CMK (cell line): ENCODE measurements at regions not wholly inside any gene's neighbourhood (a gene's known extent, or its start where the extent isn't known, plus 50 kb on each side); places are given as distances from the start of the nearest gene placed in this dataset.
"Not testable (repeated sequence)": the region's sequence is repeated elsewhere in the genome, so short reads cannot be mapped to it uniquely, and the experiment has no call there.

ENCODE experiments used
- DNase-seq: peaks from one replicate; pipeline ENCODE4 v3.0.0-alpha.2; 2010; ENCODE audit warnings: low read depth

DNA sequence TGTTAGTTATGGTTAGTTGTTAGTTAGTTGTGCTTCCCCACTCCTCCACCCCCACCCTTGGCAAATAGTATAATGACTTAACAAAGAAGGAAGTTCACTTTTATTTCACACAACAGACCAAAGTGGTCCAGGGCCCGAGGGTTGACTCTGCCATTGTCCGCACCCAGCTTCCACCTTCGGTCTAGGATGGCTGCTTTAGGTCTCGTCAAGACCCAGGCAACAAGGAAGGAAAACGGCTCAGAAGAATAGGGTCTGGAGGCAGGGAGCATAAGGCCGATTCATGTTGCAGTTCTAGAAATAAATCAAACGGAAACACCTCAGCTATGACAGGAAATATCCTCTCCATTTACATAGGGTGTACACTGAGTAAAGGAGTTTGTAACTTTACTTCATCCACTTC is 206.0 kb upstream of the CXCR4 start:
- no peak for DNase-seq

DNA sequence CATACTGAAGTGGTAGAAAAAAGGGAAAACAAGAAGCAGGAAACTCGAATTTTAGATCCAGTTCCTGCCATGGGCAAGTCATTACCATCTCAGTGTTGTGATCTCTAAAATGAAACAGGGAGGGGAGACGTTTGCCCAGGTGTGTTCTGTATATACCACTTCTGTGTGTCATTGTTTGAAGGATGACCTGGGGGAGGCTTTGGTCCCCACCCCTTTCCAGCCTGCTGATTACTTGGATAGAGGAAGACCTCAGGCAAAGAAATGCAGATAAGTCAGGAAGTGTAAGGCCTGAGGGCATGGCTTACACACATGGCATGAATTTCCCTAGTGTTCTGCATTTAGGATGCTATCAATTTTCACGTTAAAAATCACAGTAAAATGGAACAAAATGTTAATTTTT is 205.2 kb upstream of the CXCR4 start:
- no peak for DNase-seq

DNA sequence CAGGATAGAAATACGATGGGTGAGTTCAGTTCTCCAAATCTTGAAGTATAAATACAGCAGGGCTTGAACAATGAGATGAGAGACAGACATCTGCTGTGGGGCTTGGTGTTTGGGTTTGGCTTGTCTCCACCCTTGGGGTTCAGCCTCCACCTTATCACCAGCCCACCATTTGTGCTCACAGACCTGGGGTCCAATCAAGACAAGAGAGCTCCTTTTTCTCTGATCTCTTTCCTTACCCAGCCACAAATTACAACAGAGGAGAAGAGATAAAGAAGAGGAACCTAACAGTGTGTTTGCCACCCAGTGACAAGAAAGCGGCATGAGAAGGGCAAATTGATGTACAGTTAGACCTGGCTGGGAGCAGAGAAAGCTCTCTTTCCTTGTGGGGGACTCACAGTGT is 204.5 kb upstream of the CXCR4 start:
- peak; percentile 29 for DNase-seq

DNA sequence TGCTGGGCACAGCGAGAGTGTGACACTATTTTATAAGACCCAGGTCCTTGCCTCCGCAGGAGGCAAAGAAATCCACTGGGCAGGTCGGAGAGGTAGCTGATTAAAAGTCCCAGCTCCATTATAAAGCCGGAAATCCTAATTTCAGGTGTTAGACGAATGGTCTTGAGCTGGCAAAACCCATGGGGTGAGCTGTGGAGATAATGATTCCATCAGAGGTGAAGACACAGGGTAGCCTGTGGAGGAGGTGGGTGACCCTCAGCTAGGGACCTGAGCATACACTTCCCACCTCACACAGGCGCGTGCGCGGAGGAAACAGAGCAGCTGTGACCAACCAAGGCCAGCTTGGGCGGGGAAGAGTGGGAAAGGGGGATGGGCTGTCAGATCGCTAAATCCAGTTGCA is 201.7 kb upstream of the CXCR4 start:
- DNase-seq, result no peak

DNA sequence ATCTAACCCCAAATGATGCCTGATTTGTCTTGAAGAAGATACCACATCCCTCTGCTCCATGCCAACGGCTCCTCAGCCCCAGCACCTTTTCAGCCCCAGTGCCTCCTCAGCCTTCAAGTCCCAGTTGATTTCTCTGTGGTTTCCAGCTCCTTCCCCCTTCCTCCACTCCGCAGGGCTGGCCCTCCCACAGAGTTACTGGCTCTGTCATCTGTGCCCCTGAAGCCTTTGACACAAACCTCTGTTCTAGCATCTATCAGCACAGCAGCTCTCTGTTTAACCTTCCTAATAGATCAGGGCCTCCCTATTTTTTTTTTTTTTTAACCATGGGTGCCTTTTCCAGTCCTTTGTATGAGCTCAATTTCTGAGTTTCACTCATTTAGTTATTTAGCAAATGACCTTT is 201.3 kb upstream of the CXCR4 start:
- DNase-seq, result no peak

DNA sequence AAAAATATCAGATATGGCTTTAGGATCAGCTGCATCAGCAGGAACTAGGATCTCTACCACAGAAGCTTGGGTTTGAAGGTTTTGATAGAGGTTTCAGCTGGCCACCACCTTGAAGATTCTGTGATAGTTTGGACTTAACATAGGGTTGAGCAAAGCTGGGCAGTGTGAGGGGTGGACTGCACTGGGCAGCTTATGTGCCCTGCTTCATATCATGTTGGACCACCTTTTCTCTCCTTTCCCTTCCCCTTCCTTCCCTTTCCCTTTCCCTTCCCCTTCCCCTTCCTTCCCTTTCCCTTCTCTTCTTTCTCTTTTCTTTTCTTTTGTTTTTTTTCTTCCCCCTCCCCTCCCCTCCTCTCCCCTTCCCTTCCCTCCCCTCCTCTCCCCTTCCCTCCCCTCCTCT is 196.3 kb upstream of the CXCR4 start:
- no peak for DNase-seq

DNA sequence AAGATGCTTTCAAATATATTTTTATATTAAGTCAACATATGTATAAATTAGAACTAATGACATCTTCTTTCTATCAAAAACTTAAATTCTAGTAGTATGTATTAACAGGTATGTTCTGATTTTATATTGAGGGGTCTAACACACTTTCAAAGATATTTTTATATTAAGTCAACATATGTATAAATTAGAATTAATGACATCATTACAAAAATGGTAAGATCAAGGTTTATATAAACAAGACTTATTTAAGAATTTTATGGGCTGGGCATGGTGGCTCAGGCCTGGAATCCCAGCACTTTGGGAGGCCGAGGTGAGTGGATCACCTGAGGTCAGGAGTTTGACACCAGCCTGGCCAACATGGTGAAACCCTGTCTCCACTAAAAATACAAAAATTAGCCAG is 194.6 kb upstream of the CXCR4 start:
- DNase-seq, result not testable (repeated sequence)

DNA sequence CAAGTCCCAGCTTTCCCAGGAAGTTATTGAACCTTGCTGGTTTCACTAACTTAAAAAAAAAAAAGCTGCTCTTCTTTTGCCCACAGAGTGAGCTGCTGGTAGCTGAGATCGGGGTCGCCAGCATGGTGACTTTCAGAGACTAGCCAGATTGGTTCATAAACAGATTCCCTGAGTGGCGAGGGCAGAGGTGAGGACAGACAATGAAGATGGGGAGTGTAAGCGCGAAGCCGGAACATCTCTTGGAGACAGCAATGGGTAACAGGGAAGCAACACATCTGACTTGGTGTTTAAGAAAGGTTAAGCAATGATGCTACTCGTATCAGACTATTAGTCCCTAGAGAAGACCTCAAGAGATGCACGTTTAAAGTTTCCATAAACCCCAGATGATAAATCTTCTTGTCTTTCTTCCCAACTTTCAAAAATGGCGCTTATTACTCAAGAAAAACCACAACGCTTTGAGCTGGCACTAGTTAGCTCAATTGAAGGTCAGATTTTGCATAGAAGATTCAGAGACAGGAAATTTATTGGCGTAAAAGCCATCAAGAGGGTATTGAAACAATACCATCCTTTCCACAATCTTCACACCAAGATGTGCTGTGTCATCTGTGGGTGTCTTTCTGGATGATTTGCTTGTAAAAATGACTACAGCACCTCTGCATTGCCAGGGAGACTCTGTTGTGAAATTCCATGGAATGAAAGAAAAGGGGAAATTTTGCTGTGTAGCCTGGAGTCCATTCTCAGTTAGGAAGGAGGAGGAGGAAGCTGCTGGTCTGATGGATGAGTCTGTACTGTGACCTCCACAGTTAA is 193.1 kb upstream of the CXCR4 start:
- no peak for DNase-seq

DNA sequence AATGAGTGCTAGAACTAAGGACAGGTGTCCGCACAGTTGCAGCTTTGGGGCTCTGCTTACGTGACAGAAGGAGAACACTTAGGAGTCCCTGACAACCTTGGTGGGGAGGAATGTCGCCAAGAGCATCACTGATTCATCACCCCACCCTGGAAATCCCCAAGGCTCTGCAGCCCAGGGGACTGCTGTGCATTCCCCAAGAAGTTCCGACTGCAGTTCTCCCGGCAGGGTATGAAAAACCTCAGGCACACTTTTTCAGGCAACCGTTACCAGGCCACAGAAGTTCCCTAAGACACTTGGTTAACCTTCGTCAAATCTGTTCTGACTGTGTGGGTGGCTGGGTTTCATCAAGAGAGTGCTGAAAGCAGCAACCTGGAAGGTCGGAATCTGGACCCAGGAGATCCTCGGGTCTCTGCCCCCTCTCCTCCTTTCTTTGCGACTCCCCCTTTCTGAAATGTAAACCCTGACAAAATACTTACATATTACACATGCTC is 192.1 kb upstream of the CXCR4 start:
- no peak for DNase-seq

DNA sequence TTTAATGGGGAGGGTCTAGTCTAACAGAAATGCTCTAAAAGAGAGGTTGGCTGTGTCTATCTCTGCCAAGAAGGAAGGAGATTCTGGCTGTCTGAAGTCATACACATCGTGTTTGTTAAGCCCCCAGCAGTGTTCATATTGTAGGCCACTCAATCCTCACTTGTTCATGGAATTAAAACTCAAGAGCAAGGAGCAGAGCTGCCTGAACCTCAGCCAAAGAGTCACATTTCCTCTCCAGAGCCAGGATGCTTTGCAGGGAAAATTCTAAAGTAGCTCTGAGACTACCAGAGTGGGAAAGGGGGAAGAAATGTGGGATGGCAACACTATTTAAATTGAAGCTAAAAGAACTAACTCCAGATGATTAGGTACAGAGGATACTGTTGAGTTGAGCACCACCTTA is 190.7 kb upstream of the CXCR4 start:
- DNase-seq, result no peak

DNA sequence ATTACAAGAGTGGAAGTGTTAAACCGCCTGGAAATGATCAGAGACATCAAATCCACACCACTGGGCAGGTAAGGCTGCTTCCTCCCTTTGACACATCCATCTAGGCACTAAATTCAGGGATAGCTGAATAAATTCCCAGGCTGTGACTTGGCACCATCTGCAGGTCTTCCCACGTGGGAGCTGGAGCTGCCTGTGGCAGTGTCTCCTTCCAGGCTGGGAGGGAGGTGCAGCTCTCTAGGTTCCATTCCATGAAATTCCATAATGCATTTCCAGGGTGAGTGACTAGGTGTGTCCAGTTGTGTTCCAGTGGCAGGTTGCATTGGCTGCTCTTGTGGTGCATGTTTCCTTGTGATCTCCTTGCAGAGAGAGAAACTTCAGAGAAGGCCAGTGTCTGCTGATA is 188.9 kb upstream of the CXCR4 start:
- DNase-seq, result no peak

DNA sequence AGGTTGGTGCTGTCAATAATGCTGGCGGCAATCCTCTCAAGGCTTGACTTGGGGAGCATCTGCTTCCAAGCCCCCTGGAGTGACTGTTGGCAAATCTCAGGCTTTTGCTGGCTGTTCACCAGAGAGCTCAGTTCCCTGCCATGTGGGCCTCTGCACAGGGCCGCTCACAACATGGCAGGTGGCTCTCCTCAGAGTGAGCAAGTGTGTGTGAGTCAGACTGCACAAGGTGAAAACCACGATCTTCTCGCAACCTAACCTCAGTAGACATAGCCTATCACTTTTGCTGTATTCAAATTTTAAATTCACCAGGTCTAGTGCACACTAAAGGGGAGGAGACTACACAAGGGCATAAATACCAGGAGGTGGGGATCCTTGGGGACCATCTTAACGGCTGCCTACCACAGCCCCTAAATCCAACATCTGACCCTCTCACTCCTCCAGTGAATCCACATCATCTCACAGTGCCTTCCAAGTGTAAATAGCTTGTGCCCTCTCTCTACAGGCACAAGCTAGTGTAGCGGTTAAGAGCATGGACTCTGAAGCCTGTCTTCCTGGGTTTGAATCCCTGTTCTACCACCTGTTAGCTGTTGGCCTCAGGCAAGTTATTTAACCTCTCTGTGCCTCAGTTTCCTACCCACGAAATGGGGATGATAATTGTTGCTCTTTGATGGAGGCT is 187.7 kb upstream of the CXCR4 start:
- DNase-seq, result no peak

DNA sequence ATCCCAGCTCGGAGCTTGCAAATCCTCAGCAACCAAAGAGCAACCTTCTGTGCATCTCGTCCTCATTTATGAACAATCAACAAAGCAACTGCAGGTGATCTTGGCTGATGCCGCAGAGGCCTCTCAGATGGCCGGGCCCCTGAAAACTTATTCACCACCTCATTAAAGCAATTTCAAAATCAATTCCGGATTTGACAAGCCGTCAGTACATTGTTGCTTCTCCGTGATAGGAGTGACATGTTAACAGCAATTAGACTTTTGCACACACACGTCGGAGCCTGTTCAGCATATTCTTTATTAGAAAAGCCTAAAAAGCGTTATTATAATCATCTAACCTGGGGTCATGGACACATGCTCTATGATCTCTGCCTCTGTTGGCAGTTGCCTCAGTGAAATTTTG is 183.1 kb upstream of the CXCR4 start:
- no peak for DNase-seq

DNA sequence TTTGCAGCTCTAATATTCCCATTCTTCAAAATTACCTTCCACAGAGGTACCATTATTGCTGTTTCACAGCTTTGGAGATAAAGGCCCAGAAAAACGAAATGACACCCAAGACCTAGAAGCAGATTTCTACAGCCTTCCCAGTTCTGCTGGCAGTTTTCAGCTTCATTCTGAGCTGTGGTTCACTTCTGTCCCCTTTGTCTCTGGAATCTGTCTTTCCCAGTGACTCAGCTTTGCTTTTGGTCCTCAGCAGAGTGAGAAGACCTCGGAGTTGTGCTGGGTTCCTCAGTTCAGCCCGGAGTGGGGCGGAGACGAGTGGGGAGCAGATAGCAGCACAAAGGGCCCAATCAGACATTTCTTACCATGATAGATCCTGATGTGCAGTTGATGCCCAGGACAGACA is 180.7 kb upstream of the CXCR4 start:
- no peak for DNase-seq

DNA sequence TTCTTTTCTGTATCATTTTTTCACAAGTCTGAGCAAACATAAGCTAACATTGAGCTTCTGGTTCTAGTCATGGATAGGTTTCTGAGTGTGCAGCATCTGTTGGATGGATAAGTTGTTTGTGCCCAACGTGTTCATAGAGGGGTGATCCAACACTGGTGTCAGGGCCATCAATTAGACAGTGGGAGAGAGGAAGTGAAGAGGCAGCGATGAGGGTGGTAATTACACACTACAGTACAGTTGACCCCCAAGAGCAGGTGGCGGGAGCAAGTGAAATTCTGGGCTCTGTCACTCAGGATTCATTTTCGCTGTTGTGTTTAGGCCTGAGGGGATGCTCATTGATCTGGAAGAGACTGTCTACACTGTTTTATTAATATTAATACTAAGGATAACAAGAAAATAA is 180.0 kb upstream of the CXCR4 start:
- DNase-seq, result no peak

DNA sequence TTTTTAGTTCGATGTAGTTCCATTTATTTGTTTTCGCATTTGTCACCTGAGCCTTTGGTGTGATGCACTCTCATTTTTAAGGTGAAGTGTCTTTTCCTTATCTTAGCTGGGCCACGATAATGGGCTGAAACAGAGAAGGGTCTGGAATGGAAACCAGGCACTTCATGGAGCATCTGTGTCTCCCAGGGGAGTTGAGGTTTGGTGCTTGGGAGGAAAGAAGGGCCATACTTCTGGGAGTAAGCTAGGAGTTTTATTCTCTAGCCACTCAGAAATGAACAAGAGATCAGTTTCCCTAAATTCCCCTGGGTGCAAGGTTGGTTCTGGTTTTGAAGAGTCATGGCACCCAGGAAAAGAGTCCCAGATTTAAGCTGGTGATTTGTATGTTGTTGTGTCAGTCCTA is 179.4 kb upstream of the CXCR4 start:
- DNase-seq, result no peak

DNA sequence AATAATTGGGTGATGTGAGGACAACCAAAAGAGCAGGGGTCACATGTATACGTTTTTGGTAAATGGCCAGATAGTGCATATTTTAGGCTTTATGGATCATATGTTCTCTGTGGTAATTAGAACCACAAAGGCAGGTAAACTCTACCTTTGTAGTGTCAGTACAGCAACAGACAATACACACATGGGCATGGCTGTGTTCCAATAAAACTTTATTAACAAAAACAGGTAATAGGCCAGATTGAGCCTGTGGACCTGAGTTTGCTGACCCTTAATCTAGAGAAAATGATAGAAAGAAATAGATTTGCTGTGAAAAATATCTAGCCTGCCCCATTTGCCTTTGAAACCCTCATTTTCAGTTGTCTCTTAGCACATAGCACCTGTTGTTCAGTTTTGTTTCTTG is 177.2 kb upstream of the CXCR4 start:
- DNase-seq, result no peak

DNA sequence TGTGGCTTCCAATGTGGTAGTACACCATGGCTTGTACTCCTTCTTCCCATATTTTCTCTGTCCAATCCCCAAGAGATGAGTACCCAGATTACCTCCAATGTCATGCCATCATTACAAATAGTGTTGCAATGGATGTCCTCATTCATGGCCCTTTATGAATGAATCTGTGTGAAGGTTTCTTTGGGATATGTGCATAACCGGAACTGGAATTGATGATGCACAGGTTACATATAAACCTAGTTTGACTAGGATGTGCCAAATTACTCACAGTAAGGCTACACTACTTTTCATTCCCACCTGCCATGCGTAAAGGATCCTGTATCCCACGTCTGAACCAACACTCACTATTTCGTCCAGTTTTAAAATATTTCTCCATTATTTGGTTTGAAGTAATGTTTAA is 173.9 kb upstream of the CXCR4 start:
- no peak for DNase-seq

DNA sequence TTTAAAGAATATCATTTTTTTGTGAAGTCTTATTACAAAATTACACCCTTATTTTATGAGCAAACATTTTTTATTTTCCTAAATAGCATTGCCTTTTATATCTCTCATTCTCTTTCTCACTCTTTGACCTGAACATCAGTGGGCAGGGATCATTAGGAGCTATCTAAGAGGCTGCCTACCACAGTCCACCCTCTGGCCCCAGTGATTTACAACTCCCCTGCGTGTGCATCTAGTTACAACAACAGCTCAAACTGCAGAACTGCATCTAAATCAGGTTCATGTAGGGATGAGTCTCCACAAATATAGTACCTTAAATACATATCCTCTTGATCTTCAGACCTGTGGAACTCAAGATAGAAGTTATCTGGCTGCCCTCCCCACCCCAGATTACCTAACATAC is 172.4 kb upstream of the CXCR4 start:
- DNase-seq, result no peak

DNA sequence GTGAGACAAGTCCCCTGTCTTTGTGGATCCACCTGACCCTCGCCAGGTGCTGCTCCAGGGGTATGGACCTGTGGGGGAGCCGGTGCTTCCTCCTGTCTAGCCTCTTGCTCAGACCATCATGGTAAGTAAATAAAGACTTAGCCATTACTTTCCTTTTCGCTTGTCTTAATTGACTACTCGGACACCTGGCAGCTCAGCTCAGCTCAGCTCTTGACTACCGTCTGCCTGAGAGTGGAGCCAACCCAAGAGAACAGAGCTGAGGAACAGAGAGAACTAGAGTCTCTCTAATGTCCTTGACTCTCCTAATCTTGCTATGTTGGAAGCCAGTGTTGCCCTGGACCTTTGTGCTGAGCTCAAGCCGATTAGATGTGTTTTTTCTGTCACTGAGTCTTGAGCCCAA is 170.3 kb upstream of the CXCR4 start:
- DNase-seq, result no peak

DNA sequence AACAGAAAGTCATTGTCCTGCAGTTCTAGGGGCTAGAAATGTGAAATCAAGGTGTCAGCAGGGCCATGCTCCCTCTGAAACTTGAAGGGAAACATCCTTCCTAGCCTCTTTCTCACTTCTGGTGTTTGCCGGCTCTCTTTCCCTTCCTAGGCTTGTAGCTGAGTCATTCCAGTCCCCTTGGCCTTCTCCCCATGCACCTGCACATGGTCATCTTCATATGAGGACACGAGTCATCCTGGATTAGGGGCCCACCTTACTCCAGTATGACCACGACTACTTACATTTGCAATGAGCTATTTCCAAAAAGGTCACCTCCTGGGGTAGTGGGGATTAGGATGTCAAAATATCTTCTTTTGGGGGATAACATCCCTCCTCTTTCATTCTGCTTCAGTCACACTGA is 168.5 kb upstream of the CXCR4 start:
- no peak for DNase-seq

DNA sequence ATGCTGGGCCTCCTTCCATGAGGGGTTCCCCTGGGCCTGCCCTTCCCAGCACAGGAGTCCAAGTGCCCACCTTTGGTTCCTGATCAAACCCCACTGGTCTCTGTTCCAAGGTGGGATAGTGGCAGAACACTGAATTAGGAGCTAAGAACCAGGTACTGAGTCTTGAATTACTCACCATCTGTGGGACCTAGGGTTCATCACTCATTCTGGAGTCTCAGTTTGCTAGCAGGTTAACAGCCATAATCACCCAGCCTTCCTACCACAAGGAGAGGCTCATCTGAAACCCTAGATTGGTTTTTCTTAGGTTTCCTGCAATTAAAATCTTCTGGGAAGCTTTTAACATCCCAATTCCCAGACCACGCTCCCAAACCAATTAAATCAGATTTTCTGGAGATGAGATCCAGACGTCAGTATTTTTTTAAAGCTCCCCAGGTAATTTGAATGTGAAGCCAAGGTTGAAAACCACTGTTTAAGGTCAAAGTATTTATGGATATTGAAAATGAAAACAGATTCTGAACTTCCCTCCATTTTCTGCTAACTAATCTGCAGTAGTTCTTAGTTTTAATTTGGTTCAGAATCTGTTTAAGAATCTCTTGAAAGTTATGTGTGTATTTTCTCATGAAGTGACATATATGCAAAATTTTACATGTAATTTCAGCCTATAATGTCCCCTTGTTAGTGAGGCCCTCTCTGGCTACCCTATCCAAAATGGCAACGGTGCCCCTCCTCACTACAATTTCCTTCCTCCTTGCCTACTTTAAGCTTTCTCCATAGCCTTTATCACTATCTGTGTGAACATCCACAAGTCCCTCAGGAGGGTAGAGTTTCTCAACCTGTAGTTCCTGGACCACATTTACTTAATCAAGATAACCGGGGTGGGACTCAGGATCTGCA is 166.5 kb upstream of the CXCR4 start:
- no peak for DNase-seq

DNA sequence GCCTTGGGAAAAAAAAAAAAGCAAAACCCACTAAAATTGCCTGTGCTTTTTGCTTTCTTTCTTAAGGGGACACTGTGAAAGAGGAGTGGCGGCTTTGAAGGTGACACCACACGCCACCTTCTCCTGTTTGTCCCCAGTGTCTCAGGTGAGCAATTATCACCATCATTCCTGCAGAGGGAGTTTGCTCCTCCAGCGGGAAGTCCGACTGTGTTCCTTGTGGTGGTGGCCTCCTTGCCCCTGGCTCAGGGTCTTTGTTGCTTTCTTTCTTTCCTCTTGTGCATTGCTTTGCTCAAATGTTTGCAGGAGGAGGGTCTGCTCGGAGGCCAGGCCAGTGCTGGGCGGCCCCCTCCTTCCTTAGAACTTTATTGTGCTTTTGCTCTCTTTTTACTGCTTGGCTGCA is 164.3 kb upstream of the CXCR4 start:
- no peak for DNase-seq
